ENCODE measurements at regions not wholly inside any gene's neighbourhood (a gene's known extent, or its start where the extent isn't known, plus 50 kb on each side); places are given as distances from the start of the nearest gene placed in this dataset.

DNA sequence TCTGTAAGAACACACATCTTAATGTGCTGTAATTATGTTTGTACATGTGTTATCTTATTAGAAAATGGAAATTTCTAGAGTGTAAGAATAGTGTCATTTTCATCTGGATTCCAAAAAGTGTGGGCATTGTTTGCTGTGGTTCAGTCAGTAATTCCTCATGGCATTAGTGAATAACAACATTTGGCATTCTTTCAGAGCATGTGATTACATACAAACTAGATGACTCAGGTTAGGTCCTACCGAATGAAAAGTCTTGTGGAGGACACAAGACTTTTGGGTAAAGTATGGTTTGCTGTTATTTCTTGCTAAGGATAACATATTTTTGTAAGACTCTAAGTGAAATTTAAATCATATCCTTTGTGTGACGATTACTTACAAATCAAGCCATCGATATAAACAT lies 593.1 kb upstream of the NRXN1 start:
- Histone ChIP-seq H3K27me3 (no peaks in the 10 kb centered on the region), H3K9me3 (no peaks in the 10 kb centered on the region), H3K4me3 (ENCODE audit: low read depth in 1 of 2, low read length in 1 of 2) (no peak overlapping the region), H3K36me3 (no peaks in the 10 kb centered on the region), H3K27ac (no peak overlapping the region), H3K4me1 (ENCODE audit: control insufficient read depth in 1 of 2, insufficient read depth in 1 of 2, low read depth in 1 of 2, low read length in 1 of 2) (no peaks in the 10 kb centered on the region)
- TF ChIP-seq, protein P1, sequence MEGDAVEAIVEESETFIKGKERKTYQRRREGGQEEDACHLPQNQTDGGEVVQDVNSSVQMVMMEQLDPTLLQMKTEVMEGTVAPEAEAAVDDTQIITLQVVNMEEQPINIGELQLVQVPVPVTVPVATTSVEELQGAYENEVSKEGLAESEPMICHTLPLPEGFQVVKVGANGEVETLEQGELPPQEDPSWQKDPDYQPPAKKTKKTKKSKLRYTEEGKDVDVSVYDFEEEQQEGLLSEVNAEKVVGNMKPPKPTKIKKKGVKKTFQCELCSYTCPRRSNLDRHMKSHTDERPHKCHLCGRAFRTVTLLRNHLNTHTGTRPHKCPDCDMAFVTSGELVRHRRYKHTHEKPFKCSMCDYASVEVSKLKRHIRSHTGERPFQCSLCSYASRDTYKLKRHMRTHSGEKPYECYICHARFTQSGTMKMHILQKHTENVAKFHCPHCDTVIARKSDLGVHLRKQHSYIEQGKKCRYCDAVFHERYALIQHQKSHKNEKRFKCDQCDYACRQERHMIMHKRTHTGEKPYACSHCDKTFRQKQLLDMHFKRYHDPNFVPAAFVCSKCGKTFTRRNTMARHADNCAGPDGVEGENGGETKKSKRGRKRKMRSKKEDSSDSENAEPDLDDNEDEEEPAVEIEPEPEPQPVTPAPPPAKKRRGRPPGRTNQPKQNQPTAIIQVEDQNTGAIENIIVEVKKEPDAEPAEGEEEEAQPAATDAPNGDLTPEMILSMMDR (IDR thresholded peaks at IDR 0.05) = no peak

DNA sequence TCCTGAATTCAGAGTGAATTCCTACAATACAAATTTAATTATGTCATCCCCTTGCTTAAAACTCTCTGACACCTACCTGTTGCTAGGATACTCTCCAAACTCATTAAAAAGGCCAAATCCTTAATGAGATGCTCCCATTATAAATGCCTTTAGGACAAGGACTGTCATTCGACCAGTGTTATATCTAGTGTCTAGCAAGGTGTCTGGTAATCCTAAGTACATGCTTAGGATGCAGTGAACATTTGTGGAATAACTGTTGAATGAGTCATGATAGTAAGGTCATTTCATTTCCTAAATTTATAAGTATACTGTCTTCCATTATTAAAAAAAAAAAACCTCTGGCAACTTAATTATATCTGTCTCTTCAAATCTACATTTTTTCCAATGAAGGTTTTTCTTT lies 588.9 kb upstream of the NRXN1 start:
- TF ChIP-seq, protein P1 (IDR thresholded peaks at IDR 0.05) = no peak

DNA sequence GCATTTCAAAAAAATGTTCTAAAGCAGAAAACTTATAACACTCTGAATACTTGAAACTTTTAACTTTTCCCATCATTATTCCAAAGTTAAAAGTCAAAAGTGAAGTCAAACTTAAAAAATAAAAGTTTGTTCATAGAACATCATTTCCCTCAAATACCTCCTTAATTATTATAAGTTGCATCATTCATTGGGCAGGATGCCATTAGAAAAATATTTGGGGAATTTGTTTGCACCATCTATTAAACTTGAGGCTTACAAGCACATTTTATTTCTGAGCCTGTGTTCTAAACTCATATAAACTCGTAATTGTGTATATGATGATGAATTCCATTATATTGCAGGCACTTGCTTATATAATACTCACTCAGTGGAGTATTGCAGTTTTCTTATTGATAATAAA lies 588.0 kb upstream of the NRXN1 start:
- TF ChIP-seq, protein P1 (IDR thresholded peaks at IDR 0.05) = no peak
- Histone ChIP-seq H3K4me1 (ENCODE audit: control insufficient read depth in 1 of 2, insufficient read depth in 1 of 2, low read depth in 1 of 2, low read length in 1 of 2) (no peaks in the 10 kb centered on the region), H3K4me3 (ENCODE audit: low read depth in 1 of 2, low read length in 1 of 2) (no peak overlapping the region), H3K36me3 (no peaks in the 10 kb centered on the region), H3K9me3 (no peaks in the 10 kb centered on the region), H3K27ac (no peak overlapping the region), H3K27me3 (no peaks in the 10 kb centered on the region)

More for the DNA sequence above, 588.9 kb upstream of the NRXN1 start:
- Histone ChIP-seq H3K27me3 (no peaks in the 10 kb centered on the region), H3K36me3 (no peaks in the 10 kb centered on the region), H3K27ac (no peak overlapping the region), H3K4me3 (ENCODE audit: low read depth in 1 of 2, low read length in 1 of 2) (no peak overlapping the region), H3K4me1 (ENCODE audit: control insufficient read depth in 1 of 2, insufficient read depth in 1 of 2, low read depth in 1 of 2, low read length in 1 of 2) (no peaks in the 10 kb centered on the region), H3K9me3 (no peaks in the 10 kb centered on the region)

DNA sequence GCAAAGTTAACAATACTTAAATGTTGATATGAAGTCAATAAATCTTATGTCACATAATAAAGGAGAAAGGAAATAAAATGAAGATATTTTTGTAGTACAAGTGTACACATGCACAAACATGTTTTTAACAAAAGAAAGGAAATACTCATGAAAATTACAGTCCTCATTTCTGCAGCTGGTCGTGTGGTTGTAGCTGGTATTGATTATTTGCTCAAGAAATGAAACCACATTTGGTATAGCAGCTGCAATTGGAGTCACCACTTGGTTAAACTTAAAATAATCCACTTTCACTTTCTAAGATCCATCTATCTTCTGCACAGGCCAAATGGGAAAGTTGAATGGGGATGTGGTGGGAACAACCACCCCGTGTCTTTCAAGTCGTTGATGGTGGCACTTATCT lies 580.5 kb upstream of the NRXN1 start:
- Histone ChIP-seq H3K9me3 (no peaks in the 10 kb centered on the region), H3K4me1 (ENCODE audit: control insufficient read depth in 1 of 2, insufficient read depth in 1 of 2, low read depth in 1 of 2, low read length in 1 of 2) (no peaks in the 10 kb centered on the region), H3K27me3 (no peaks in the 10 kb centered on the region), H3K36me3 (no peaks in the 10 kb centered on the region), H3K27ac (no peak overlapping the region), H3K4me3 (ENCODE audit: low read depth in 1 of 2, low read length in 1 of 2) (no peak overlapping the region)
- TF ChIP-seq, protein P1 (IDR thresholded peaks at IDR 0.05) = no peak

DNA sequence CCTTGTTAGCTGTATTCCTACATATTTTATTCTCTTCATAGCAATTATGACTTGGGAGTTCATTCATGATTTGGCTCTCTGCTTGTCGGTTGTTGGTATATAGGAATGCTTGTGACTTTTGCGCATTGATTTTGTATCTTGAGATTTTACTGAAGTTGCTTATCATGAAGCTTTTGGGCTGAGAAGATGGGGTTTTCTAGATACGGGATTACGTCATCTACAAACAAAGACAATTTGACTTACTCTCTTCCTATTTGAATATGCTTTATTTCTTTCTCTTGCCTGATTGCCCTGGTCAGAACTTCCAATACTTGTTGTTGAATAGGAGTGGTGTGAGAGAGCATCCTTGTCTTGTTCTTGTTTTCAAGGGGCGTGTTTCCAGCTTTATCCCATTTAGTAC lies 569.8 kb upstream of the NRXN1 start:
- Histone ChIP-seq H3K4me1 (ENCODE audit: control insufficient read depth in 1 of 2, insufficient read depth in 1 of 2, low read depth in 1 of 2, low read length in 1 of 2) (no peaks in the 10 kb centered on the region), H3K4me3 (ENCODE audit: low read depth in 1 of 2, low read length in 1 of 2) (no peak overlapping the region), H3K36me3 (no peaks in the 10 kb centered on the region), H3K9me3 (no peaks in the 10 kb centered on the region), H3K27ac (no peak overlapping the region), H3K27me3 (no peaks in the 10 kb centered on the region)
- TF ChIP-seq, protein P1 (IDR thresholded peaks at IDR 0.05) = no peak

DNA sequence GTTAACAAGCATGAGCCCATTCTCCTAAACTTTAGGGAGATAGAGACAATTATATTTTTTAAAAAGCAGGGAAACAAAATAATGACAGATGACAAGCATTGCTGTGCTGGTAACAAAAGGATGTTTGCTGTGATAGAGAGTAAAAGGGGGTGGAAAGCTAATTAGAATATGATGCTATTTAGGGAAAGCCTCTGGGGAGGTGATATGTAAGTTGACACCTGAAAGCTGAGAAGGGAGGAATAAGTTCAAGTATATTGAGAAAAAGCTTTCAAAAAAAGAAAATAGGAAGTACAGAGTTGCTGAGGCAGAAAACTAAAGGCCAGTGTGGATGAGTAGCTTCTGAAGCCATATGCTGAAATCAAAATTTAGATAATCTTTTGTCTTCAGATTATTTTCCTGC lies 565.2 kb upstream of the NRXN1 start:
- no peak overlapping the region for H3K27ac ChIP-seq
- TF ChIP-seq, protein P1 (IDR thresholded peaks at IDR 0.05) = no peak
- no peaks in the 10 kb centered on the region for H3K9me3 ChIP-seq

More for the DNA sequence above, 565.2 kb upstream of the NRXN1 start:
- Histone ChIP-seq H3K36me3 (no peaks in the 10 kb centered on the region), H3K4me1 (ENCODE audit: control insufficient read depth in 1 of 2, insufficient read depth in 1 of 2, low read depth in 1 of 2, low read length in 1 of 2) (no peaks in the 10 kb centered on the region), H3K4me3 (ENCODE audit: low read depth in 1 of 2, low read length in 1 of 2) (no peak overlapping the region), H3K27me3 (no peaks in the 10 kb centered on the region)
